Suprapubic skin (tissue), 4 donors: ENCODE measurements at regions not wholly inside any gene's neighbourhood (a gene's known extent, or its start where the extent isn't known, plus 50 kb on each side); places are given as distances from the start of the nearest gene placed in this dataset.

Source experiments
- DNase-seq, 2 donors: peaks; one replicate each; pipeline ENCODE4 v3.0.0-alpha.2; 2019; ENCODE audit warnings: low spot score in 2 of 2
- H3K27ac ChIP-seq: fragments of 200-600 bp; sonication (generic); one replicate; pipeline ENCODE4 v1.5.1; 2019
- H3K27me3 ChIP-seq: fragments of 200-600 bp; sonication (generic); one replicate; pipeline ENCODE4 v1.5.1; 2019
- H3K36me3 ChIP-seq: fragments of 200-600 bp; sonication (generic); one replicate; pipeline ENCODE4 v1.5.1; 2019
- H3K4me1 ChIP-seq: fragments of 200-600 bp; sonication (generic); one replicate; pipeline ENCODE4 v1.5.1; 2019
- H3K4me3 ChIP-seq: fragments of 200-600 bp; sonication (generic); one replicate; pipeline ENCODE4 v1.5.1; 2019; ENCODE audit warnings: mild to moderate bottlenecking
- H3K9me3 ChIP-seq: fragments of 200-600 bp; sonication (generic); one replicate; pipeline ENCODE4 v1.5.1; 2019
- EP300 ChIP-seq: sonication (generic); formaldehyde crosslinking; IDR thresholded peaks from one replicate; pipeline ENCODE4 v1.6.1; 2017; ENCODE audit warnings: antibody characterized with exemption
- POLR2A ChIP-seq, 2 donors: fragments of 450-650 bp; IDR thresholded peaks; one replicate each; pipeline ENCODE4 v1.6.1; 2017; ENCODE audit warnings: antibody characterized with exemption in 2 of 2, mild to moderate bottlenecking in 2 of 2, moderate library complexity in 2 of 2
- POLR2AphosphoS5 ChIP-seq, 3 donors: sonication (generic); formaldehyde crosslinking; IDR thresholded peaks; one replicate each; pipeline ENCODE4 v1.6.1; 2017; ENCODE audit warnings: antibody characterized with exemption in 3 of 3
- WGBS: methylation state at CpG from one replicate; pipeline ENCODE4 v1.1.5; 2018; 5-methylcytosine and 5-hydroxymethylcytosine counted together
- TF ChIP-seq, protein P1 (sequence below), 2 donors: fragments of 200-600 bp in 1 of 2; fragments of 450-650 bp in 1 of 2; sonication (generic) in 1 of 2; IDR thresholded peaks; one replicate each; pipeline ENCODE4 v1.5.1; 2016 to 2019; ENCODE audit warnings: antibody characterized with exemption in 2 of 2, mild to moderate bottlenecking in 1 of 2, moderate library complexity in 1 of 2

- no peaks in the 10 kb centered on the region for H3K27me3 ChIP-seq
- no peaks in the 10 kb centered on the region for H3K4me1 ChIP-seq
- H3K9me3 ChIP-seq, result no peaks in the 10 kb centered on the region
- H3K27ac ChIP-seq, result no peak overlapping the region
- TF ChIP-seq POLR2AphosphoS5 (IDR thresholded peaks at IDR 0.05) (no peak), POLR2A (IDR thresholded peaks at IDR 0.05) (no peak), EP300 (no peak)
- TF ChIP-seq, protein P1, sequence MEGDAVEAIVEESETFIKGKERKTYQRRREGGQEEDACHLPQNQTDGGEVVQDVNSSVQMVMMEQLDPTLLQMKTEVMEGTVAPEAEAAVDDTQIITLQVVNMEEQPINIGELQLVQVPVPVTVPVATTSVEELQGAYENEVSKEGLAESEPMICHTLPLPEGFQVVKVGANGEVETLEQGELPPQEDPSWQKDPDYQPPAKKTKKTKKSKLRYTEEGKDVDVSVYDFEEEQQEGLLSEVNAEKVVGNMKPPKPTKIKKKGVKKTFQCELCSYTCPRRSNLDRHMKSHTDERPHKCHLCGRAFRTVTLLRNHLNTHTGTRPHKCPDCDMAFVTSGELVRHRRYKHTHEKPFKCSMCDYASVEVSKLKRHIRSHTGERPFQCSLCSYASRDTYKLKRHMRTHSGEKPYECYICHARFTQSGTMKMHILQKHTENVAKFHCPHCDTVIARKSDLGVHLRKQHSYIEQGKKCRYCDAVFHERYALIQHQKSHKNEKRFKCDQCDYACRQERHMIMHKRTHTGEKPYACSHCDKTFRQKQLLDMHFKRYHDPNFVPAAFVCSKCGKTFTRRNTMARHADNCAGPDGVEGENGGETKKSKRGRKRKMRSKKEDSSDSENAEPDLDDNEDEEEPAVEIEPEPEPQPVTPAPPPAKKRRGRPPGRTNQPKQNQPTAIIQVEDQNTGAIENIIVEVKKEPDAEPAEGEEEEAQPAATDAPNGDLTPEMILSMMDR (IDR thresholded peaks at IDR 0.05), result no peak
- 45% methylated on average over 5 of the region's 5 CpGs for WGBS
- H3K36me3 ChIP-seq, result no peaks in the 10 kb centered on the region
- H3K4me3 ChIP-seq, result no peak overlapping the region
- DNase-seq, result no peak
Observed at GRCh38 chr9:80378669-80379293, 807.0 kb downstream of the TLE4 start.

- H3K9me3 ChIP-seq, result no peaks in the 10 kb centered on the region
- no peaks in the 10 kb centered on the region for H3K4me1 ChIP-seq
- TF ChIP-seq POLR2AphosphoS5 (IDR thresholded peaks at IDR 0.05) (no peak), EP300 (no peak)
- TF ChIP-seq, protein P1 (IDR thresholded peaks at IDR 0.05), result no peak
- no peak overlapping the region for H3K4me3 ChIP-seq
- 95% methylated on average over 3 of the region's 3 CpGs for whole genome bisulfite sequencing
- DNase-seq, result no peak
- no peak overlapping the region for H3K27ac ChIP-seq
- no peaks in the 10 kb centered on the region for H3K27me3 ChIP-seq
- H3K36me3 ChIP-seq, result no peaks in the 10 kb centered on the region
Observed at GRCh38 chr9:80376180-80376579, 804.4 kb downstream of the TLE4 start.

DNA sequence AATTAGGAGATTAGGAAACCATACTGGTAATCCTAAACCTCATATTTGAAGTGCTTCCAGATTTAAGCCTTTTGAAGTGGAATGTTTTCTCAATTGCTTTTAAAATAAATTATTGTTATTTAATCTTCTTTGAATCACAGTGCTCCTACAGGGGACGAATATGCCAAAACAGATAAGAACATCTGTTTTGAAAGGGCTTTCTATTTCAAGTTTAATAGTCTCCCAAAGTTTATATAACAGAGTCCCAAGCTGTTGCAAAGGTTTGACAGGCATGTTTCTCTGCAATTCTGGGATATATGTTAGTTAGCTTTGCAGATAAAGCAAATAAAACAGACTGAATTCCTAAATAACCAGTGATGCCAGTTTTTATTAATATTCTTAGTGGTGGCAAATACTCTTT, 803.7 kb downstream of the TLE4 start:
- Histone ChIP-seq H3K27ac (no peak overlapping the region), H3K36me3 (no peaks in the 10 kb centered on the region), H3K4me3 (no peak overlapping the region), H3K27me3 (no peaks in the 10 kb centered on the region), H3K4me1 (no peaks in the 10 kb centered on the region), H3K9me3 (no peaks in the 10 kb centered on the region)
- DNase-seq, result no peak
- no peak for TF ChIP-seq EP300
- TF ChIP-seq, protein P1 (IDR thresholded peaks at IDR 0.05), result no peak
- TF ChIP-seq POLR2AphosphoS5 (IDR thresholded peaks at IDR 0.05), result no peak
- TF ChIP-seq POLR2A (IDR thresholded peaks at IDR 0.05), result no peak
- WGBS, result 18% methylated on average over 1 of the region's 1 CpG

- no peak overlapping the region for H3K4me3 ChIP-seq
- 77% methylated on average over 2 of the region's 2 CpGs for WGBS
Observed at GRCh38 chr9:80369641-80370040, 797.9 kb downstream of the TLE4 start.

DNA sequence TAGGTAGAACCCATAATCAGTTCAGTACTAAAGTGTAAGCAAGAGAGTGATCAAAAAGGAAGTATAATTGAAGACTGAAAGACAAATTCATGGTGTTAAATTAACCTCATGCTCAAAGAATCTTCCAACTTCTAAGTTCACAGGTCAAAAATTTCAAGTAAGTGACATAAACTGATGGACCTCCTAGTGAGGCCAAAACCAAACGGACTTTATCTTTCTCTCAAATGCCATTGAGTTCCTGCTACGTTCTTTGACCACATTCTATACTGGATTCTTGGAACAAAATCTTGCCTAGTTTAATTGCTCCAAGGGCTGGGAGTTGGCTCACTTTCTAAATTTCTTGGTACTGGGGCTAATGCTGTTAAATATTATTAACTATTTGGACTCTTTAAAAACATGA, 794.9 kb downstream of the TLE4 start:
- no peaks in the 10 kb centered on the region for H3K9me3 ChIP-seq
- WGBS, result 24% methylated on average over 2 of the region's 2 CpGs

More at GRCh38 chr9:80369641-80370040, 797.9 kb downstream of the TLE4 start:
- Histone ChIP-seq H3K27ac (no peak overlapping the region), H3K27me3 (no peaks in the 10 kb centered on the region), H3K9me3 (no peaks in the 10 kb centered on the region), H3K36me3 (no peaks in the 10 kb centered on the region), H3K4me1 (no peaks in the 10 kb centered on the region)
- no peak for DNase-seq
- TF ChIP-seq EP300, result no peak
- no peak for TF ChIP-seq POLR2A (IDR thresholded peaks at IDR 0.05)
- TF ChIP-seq, protein P1 (IDR thresholded peaks at IDR 0.05), result no peak
- TF ChIP-seq POLR2AphosphoS5 (IDR thresholded peaks at IDR 0.05), result no peak

More for the DNA sequence above, 794.9 kb downstream of the TLE4 start:
- TF ChIP-seq POLR2AphosphoS5 (IDR thresholded peaks at IDR 0.05) (no peak), EP300 (no peak), POLR2A (IDR thresholded peaks at IDR 0.05) (no peak)
- TF ChIP-seq, protein P1 (IDR thresholded peaks at IDR 0.05), result no peak
- no peaks in the 10 kb centered on the region for H3K36me3 ChIP-seq
- no peak overlapping the region for H3K27ac ChIP-seq
- no peak overlapping the region for H3K4me3 ChIP-seq
- H3K27me3 ChIP-seq, result no peaks in the 10 kb centered on the region
- no peaks in the 10 kb centered on the region for H3K4me1 ChIP-seq
- DNase-seq, result no peak
